GM19397 (cell line): ENCODE measurements at regions not wholly inside any gene's neighbourhood (a gene's known extent, or its start where the extent isn't known, plus 50 kb on each side); places are given as distances from the start of the nearest gene placed in this dataset.
"Not testable (repeated sequence)": the region's sequence is repeated elsewhere in the genome, so short reads cannot be mapped to it uniquely, and the experiment has no call there.

Experiments
- ATAC-seq: cut with Tn5 transposase; IDR thresholded peaks from one replicate; pipeline ENCODE4 v1.9.1; 2021; ENCODE audit warnings: mild to moderate bottlenecking, moderate library complexity; ENCODE audit not compliant: unreplicated experiment

GRCh38 chr6:119446115-119446554 is 96.6 kb upstream of the MAN1A1 start:
- ATAC-seq, result no peak

DNA sequence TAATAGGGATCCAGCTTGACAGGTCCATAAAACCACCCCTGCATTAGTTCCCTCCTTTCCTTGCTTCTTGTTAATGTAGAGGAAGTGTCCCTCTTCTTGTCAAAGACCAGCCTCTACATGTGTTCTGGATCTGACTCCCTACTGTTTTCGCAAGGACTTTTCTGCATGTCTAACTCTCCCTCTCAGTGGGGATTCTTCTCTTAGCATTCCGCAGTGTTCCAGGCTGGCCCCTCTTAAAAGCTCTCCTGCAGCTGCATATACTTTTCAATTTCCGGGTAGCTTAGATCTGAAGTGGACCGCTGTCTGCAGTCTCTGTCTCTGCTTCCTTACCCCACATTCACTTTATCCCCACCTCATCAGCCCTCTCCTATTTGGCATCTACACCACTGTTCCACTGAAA is 96.1 kb upstream of the MAN1A1 start:
- ATAC-seq, result no peak

DNA sequence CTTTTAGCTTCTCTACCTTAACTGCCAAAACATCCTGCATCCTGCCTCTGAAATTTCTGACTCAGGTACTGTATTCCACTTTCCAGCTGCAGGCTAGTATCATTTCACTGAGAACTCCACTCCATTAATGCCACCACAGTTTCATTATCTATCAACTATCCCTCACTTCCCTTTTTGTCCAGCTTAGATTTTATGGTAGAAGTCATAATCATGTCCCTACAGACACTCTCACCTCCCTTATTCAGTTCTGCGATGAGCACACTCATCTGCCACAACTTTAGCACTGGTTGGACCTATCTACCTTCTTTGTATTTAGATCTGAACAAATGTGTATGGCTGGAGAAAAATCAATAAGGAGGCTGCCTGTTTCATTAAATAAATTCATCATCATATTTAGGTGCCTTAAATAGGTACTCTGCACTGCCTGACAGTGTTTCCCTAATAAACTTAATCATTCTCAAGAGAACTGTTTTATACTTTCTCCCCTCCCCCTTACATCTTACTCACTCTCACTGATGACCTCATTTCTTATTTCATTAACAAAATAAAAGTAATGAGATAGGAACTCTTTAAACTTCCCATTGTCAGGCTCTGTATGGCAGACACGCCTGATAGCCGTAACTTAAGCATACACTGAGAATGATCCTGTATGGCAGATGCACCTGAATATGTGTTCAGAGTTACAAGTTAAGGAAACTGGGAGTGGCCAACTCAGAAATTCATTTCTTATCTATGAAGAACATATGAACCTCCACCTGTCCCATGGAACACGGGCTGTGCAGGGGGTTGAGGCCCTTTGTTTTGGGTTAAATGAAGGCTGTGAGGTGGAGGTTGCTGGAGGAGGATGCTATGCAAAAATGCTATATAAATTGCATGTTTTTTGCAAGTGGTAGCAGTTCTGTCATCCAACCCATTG is 95.3 kb upstream of the MAN1A1 start:
- ATAC-seq, result peak; percentile 44

DNA sequence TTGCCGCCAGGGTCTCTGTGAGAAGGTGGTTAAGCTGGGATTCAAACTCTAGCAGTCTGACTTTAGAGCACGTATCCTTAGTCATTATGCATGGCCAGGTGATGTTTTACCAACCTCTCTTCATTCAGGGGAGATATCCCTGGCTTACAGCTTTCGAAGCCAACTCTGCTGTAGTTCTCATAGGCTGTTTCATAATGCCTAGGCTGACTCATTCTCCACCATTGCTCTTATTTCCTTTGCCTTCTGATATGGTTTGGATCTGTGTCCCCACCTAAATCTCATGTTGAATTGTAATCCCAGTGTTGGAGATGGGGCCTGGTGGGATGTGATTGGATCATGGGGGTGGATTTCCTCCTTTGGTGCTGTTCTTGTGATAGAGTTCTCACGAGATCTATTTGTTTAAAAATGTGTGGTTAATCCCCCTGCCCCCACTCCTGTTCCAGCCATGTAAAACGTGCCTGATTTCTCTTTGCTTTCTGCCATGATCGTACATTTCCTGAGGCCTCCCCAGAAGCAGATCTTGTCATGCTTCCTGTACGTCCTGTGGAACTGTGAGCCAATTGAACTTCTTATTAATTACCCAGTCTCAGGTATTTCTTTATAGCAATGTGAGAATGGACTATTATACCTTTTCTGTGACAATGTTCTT is 94.6 kb upstream of the MAN1A1 start:
- peak; percentile 2 for ATAC-seq

DNA sequence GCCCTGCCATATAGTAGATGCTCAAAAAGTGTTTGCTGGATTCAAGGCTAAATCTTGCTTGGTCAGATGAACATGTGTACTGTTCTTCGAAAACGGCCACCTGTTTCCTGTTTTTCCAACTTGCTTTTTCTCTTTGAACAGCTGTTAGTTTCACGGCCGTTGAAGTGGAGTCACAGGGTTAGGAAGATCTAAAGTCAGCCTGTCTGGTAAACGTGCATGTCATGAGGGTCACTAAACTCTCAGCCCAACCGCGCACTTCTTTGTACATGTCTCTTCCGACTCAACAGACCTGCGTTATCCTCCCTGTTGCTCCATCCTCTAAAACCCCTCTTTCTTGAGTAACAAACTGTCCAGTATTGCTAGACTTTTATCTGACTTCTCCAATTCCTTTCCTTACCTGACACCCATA is 93.2 kb upstream of the MAN1A1 start:
- peak; percentile 62 for ATAC-seq

DNA sequence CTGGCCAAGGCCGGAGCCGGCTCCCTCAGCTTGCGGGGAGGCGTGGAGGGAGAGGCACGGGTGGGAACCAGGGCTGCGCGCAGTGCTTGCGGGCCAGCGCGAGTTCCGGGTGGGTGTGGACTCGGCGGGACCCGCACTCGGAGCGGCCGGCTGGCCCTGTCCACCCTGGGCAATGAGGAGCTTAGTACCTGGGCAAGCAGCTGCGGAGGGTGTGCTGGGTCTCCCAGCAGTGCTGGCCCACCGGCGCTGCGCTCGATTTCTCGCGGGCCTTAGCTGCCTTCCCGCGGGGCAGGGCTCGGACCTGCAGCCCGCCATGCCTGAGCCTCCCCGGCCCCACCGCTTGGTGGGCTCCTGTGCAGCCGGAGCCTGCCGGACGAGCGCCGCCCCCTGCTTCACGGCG is 91.4 kb upstream of the MAN1A1 start:
- ATAC-seq, result no peak

- ATAC-seq, result no peak
Measured at GRCh38 chr6:119436583-119436982, 87.0 kb upstream of the MAN1A1 start.

GRCh38 chr6:119431799-119432198 is 82.2 kb upstream of the MAN1A1 start:
- ATAC-seq, result no peak

DNA sequence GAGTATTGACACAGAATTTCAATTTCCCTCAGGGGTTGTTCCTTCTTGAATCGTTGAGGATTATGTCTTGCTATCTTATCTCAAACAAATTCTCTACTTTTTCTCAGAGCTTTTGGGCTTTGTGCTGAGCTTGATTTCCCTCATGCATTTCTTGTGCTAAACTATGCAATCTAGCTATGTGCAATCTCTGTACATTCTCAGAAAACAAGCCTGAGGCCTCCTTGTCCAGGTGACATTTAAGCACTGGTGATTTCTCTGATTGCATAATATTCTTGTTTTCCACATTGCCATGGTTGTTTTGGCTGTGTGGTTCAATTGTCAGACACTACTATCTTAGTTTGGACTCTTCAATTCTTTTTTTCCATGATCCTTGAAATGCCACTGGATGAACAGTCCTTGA is 81.2 kb upstream of the MAN1A1 start:
- no peak for ATAC-seq

DNA sequence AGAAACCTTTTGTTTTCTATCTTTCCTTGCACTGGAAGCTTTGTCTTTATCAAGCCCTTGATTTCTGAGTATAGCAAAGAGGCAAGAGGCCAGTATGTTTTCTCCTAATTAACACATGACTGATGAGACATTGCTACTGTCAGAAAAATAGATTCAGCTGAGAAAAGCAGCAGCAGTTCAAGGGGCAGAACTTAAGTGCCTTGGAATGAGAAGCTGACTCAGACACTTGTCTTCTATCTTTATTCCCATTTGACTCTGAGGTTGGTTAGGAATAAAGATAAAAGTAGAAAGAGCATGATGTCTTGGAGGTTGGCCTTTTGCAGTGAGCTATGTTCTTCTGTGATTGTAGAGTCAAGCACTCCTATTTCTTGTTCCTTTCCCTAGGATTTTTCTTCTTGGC is 79.1 kb upstream of the MAN1A1 start:
- ATAC-seq, result no peak

GRCh38 chr6:119426619-119427018 is 77.1 kb upstream of the MAN1A1 start:
- no peak for ATAC-seq

DNA sequence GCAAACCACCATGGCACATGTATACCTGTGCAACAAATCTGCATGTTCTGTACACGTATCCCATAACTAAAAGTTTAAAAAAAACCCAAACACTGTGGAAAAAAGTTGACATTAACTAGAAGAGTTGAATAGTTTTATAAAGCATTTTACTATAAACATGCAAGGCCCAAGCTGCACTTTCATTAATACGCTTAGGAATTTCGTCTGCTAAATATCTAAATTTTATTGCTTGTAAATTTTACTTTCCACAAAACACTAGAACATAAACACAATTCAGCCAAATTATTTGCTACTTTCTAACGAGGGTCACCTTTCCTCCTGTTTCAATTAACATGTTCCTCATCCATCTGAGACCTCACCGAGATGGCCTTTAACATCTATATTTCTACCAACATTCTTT is 74.4 kb upstream of the MAN1A1 start:
- ATAC-seq, result no peak

GRCh38 chr6:119418084-119418483 is 68.5 kb upstream of the MAN1A1 start:
- not testable (repeated sequence) for ATAC-seq

- no peak for ATAC-seq
Measured at GRCh38 chr6:119407156-119407555, 57.6 kb upstream of the MAN1A1 start.

DNA sequence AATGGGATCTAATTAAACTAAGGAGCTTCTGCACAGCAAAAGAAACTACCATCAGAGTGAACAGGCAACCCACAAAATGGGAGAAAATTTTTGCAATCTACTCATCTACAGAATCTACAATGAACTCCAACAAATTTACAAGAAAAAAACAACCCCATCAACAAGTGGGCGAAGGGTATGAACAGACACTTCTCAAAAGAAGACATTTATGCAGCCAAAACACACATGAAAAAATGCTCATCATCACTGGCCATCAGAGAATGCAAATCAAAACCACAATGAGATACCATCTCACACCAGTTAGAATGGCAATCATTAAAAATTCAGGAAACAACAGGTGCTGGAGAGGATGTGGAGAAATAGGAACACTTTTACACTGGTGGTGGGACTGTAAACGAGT is 55.6 kb upstream of the MAN1A1 start:
- not testable (repeated sequence) for ATAC-seq
